Cardiac fibroblast (primary cell): ENCODE measurements at regions not wholly inside any gene's neighbourhood (a gene's known extent, or its start where the extent isn't known, plus 50 kb on each side); places are given as distances from the start of the nearest gene placed in this dataset.

Experiments
- DNase-seq, 2 donors: peaks; one replicate each; pipeline versions ENCODE4 v3.0.0 to v3.0.0-alpha.2; 2010; ENCODE audit warnings: low read depth in 2 of 2
- H3K4me3 ChIP-seq, 2 donors: replicated peaks in 1 of 2; 1 replicate in 1 of 2; 2 replicates in 1 of 2; pipeline ENCODE4 v1.5.1; 2011; ENCODE audit warnings: low read depth in 2 of 2, low read length in 2 of 2, mild to moderate bottlenecking in 2 of 2, moderate library complexity in 1 of 2
- CTCF ChIP-seq: IDR thresholded peaks from one replicate; pipeline ENCODE4 v1.5.1; 2011; ENCODE audit warnings: low read depth, mild to moderate bottlenecking, low read length, inconsistent platforms

GRCh38 chr10:78910476-78910875 lies 158.3 kb upstream of the ZMIZ1 start:
- DNase-seq, result no peak
- TF ChIP-seq CTCF, result no peak
- H3K4me3 ChIP-seq, result no peak overlapping the region

- no peak overlapping the region for H3K4me3 ChIP-seq
- DNase-seq, result no peak
- no peak for TF ChIP-seq CTCF
Measured at GRCh38 chr10:78910886-78911285, 157.9 kb upstream of the ZMIZ1 start.

GRCh38 chr10:78911533-78912340 lies 157.0 kb upstream of the ZMIZ1 start:
- no peak for TF ChIP-seq CTCF
- no peak for DNase-seq
- H3K4me3 ChIP-seq, result no peak overlapping the region

GRCh38 chr10:78912361-78913218 lies 156.2 kb upstream of the ZMIZ1 start:
- TF ChIP-seq CTCF, result no peak
- no peak overlapping the region for H3K4me3 ChIP-seq
- DNase-seq, result no peak

- DNase-seq, result no peak
- no peak for TF ChIP-seq CTCF
- no peak overlapping the region for H3K4me3 ChIP-seq
Measured at GRCh38 chr10:78913219-78914059, 155.3 kb upstream of the ZMIZ1 start.

GRCh38 chr10:78914060-78914378 lies 154.7 kb upstream of the ZMIZ1 start:
- TF ChIP-seq CTCF, result no peak
- DNase-seq, result no peak
- H3K4me3 ChIP-seq, result no peak overlapping the region
